ENCODE measurements at regions not wholly inside any gene's neighbourhood (a gene's known extent, or its start where the extent isn't known, plus 50 kb on each side); places are given as distances from the start of the nearest gene placed in this dataset.
"Not testable (repeated sequence)": the region's sequence is repeated elsewhere in the genome, so short reads cannot be mapped to it uniquely, and the experiment has no call there.

- no peak for DNase-seq
These were observed 62.3 kb upstream of the PAGE3 start for GRCh38 chrX:55326985-55327384.

GRCh38 chrX:55335296-55335695 is 70.6 kb upstream of the PAGE3 start:
- no peak for DNase-seq

GRCh38 chrX:55336176-55336575 is 71.5 kb upstream of the PAGE3 start:
- no peak for DNase-seq

- DNase-seq, result no peak
These were observed 76.2 kb upstream of the PAGE3 start for GRCh38 chrX:55340896-55341433.

- DNase-seq, result peak; percentile 2
These were observed 78.1 kb upstream of the PAGE3 start for GRCh38 chrX:55342533-55343501.

- DNase-seq, result no peak
These were observed 91.9 kb upstream of the PAGE3 start for GRCh38 chrX:55356609-55357008.

- DNase-seq, result no peak
These were observed 92.5 kb upstream of the PAGE3 start for GRCh38 chrX:55357236-55357635.

- no peak for DNase-seq
These were observed 72.5 kb upstream of the MAGEH1 start for GRCh38 chrX:55379396-55379795.

- no peak for DNase-seq
These were observed 62.6 kb upstream of the MAGEH1 start for GRCh38 chrX:55389376-55389775.

- not testable (repeated sequence) for DNase-seq
These were observed 55.1 kb upstream of the MAGEH1 start for GRCh38 chrX:55396836-55397235.

All from activated T-cell treated with anti-CD3 and anti-CD28 coated beads for 4 hours (primary cell).